Mesothelial cell of epicardium (in vitro differentiated cells): ENCODE measurements at regions not wholly inside any gene's neighbourhood (a gene's known extent, or its start where the extent isn't known, plus 50 kb on each side); places are given as distances from the start of the nearest gene placed in this dataset.
A peak's percentile ranks its signal among the peaks of the same experiment; 100 is the strongest.

Source experiments
- DNase-seq, 2 experiments: peaks; one replicate each; pipeline ENCODE4 v3.0.0; 2021; ENCODE audit warnings: low spot score in 2 of 2; ENCODE audit not compliant: unreplicated experiment in 2 of 2
- H3K27ac Mint-ChIP-seq: 2 replicates; pipeline ENCODE4 v1.8.0; 2021; ENCODE audit warnings: mixed read lengths
- H3K27me3 Mint-ChIP-seq: 2 replicates; pipeline ENCODE4 v1.8.0; 2021; ENCODE audit warnings: low read depth, mixed read lengths
- H3K36me3 Mint-ChIP-seq: 2 replicates; pipeline ENCODE4 v1.8.0; 2021; ENCODE audit warnings: mixed read lengths
- H3K4me1 Mint-ChIP-seq: 2 replicates; pipeline ENCODE4 v1.8.0; 2021; ENCODE audit warnings: mixed read lengths
- H3K4me3 Mint-ChIP-seq: 2 replicates; pipeline ENCODE4 v1.8.0; 2021; ENCODE audit warnings: mild to moderate bottlenecking, moderate library complexity, mixed read lengths
- H3K9me3 Mint-ChIP-seq: 2 replicates; pipeline ENCODE4 v1.8.0; 2021; ENCODE audit warnings: mixed read lengths
- CTCF ChIP-seq: fragments of 200-600 bp; sonication (generic); IDR thresholded peaks from one replicate; pipeline ENCODE4 v1.5.0; 2021; ENCODE audit warnings: antibody characterized with exemption; ENCODE audit not compliant: unreplicated experiment

GRCh38 chr4:57172065-57172464, 61.9 kb upstream of the IGFBP7 start:
- H3K9me3 Mint-ChIP-seq = peaks cover 6% of the 10 kb centered on the region
- no peaks in the 10 kb centered on the region for H3K4me1 Mint-ChIP-seq
- no peaks in the 10 kb centered on the region for H3K27me3 Mint-ChIP-seq
- no peak for DNase-seq
- no peaks in the 10 kb centered on the region for H3K36me3 Mint-ChIP-seq
- no peak overlapping the region for H3K27ac Mint-ChIP-seq
- H3K4me3 Mint-ChIP-seq = no peak overlapping the region
- TF ChIP-seq CTCF = no peak

GRCh38 chr4:57168982-57169381, 58.8 kb upstream of the IGFBP7 start:
- no peaks in the 10 kb centered on the region for H3K36me3 Mint-ChIP-seq
- TF ChIP-seq CTCF = no peak
- no peak for DNase-seq
- peaks cover 6% of the 10 kb centered on the region for H3K4me1 Mint-ChIP-seq
- H3K4me3 Mint-ChIP-seq = no peak overlapping the region
- H3K9me3 Mint-ChIP-seq = peaks cover 10% of the 10 kb centered on the region
- no peak overlapping the region for H3K27ac Mint-ChIP-seq
- no peaks in the 10 kb centered on the region for H3K27me3 Mint-ChIP-seq

GRCh38 chr4:57163530-57164459, 53.6 kb upstream of the IGFBP7 start:
- Mint-ChIP-seq H3K27me3 (no peaks in the 10 kb centered on the region), H3K4me1 (peaks cover 10% of the 10 kb centered on the region), H3K36me3 (no peaks in the 10 kb centered on the region), H3K4me3 (peak overlapping the region; percentile 87), H3K27ac (peak overlapping the region; percentile 83), H3K9me3 (peaks cover 4% of the 10 kb centered on the region)
- TF ChIP-seq CTCF = peak; percentile 96
- peak; percentile 57 to 89 for DNase-seq

- TF ChIP-seq CTCF = no peak
- Mint-ChIP-seq H3K4me1 (peaks cover 10% of the 10 kb centered on the region), H3K9me3 (peaks cover 4% of the 10 kb centered on the region), H3K4me3 (no peak overlapping the region), H3K27me3 (no peaks in the 10 kb centered on the region), H3K36me3 (no peaks in the 10 kb centered on the region), H3K27ac (no peak overlapping the region)
- DNase-seq = no peak
These were observed 52.4 kb upstream of the IGFBP7 start for GRCh38 chr4:57162499-57163019.
